Amniotic epithelial cell (primary cell): ENCODE measurements at regions not wholly inside any gene's neighbourhood (a gene's known extent, or its start where the extent isn't known, plus 50 kb on each side); places are given as distances from the start of the nearest gene placed in this dataset.
A peak's percentile ranks its signal among the peaks of the same experiment; 100 is the strongest.

Experiments
- DNase-seq: peaks from one replicate; pipeline ENCODE4 v3.0.0-alpha.2; 2010; ENCODE audit warnings: low read depth

GRCh38 chr17:72301887-72302286 lies 181.1 kb downstream of the SOX9 start:
- DNase-seq, result peak; percentile 75

GRCh38 chr17:72302735-72303134 lies 181.9 kb downstream of the SOX9 start:
- DNase-seq, result no peak

- no peak for DNase-seq
Observed at GRCh38 chr17:72303787-72304733, 183.2 kb downstream of the SOX9 start.

GRCh38 chr17:72304859-72305258 lies 184.0 kb downstream of the SOX9 start:
- no peak for DNase-seq

GRCh38 chr17:72305472-72305871 lies 184.7 kb downstream of the SOX9 start:
- peak; percentile 8 for DNase-seq

DNA sequence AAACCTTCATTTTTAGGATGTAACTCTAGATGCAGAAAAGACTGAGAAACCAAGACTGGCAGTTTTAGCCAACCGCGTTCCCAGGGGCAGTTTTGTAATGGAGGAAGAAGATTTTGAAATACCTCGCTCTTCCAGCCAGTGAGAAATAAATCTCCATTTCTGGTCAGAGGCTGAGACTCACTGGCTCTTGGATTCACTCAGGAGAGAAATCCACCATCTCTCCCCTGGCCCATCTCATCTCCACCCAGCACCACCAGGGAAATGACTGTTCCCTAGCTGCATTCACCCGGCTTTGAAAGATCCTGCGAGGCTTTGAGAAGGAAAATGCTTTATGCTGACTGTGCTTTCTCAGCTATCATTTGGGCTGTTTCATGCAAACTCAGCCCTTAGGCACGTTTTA lies 185.2 kb downstream of the SOX9 start:
- DNase-seq, result peak; percentile 78

GRCh38 chr17:72307836-72308235 lies 187.0 kb downstream of the SOX9 start:
- no peak for DNase-seq

DNA sequence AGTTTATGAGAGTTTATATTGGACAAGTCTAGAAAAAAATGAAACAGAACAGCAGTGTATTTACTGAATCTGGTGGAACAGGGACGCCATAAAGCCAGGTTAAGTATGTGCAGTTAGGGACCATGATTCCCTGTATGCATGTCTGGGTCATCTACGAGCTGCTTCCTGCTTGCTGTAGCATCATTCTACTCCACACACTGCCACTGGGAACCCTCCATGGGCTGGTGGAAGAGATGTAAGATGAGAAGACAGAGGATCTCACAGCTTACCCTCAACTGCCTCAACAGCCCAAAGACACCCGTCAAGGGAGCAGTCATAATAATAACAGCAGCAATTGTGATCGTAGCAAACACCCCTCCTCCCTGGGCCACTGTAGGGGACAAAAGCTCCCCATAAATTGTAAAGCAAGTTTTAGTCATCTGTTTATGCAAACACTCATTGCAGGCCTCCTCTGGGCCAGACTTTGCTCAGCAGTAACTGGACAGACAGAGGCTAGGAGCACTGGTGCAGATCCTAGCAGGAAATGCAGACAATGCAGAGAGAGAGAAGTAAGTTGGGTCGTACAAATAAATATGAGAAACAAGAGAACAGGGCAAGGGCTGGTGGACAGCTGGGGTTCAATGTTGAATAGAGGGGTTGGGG lies 188.0 kb downstream of the SOX9 start:
- DNase-seq, result no peak

GRCh38 chr17:72311004-72311403 lies 190.2 kb downstream of the SOX9 start:
- DNase-seq, result no peak

DNA sequence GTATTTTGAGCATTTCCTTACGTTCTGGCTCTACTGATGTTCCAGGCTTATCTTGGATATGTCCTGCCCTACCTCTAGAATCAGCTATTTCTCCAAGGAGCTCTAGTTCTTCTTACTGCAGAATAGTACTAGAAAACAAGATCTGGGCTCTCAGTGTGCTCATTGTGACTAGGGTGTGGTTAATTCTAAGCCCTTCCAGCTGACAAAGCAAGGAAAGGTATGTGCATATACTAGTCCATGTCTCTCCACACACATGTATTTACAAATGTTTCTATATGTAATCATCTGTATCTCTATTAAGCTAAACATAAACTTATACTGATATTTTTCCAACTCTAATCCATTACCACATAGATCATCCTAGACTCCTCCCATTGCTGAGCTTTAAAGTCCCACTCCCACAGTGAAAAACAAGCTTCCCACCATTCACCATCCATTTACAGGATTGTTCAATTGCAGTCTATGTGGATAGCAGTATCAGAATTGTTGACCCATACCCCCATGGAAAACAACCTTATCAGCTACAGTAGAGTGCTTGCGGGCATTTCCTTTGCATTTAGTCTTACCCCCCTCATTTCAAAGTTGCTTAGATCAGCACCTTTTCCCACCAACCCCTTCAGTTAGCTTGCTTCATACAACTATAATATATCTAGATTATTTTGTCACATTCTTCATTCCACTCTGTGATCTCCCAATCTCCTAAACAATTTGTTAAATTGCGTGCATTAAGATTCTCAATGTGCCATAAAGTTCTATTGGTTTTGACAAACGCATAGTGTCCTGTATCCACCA lies 194.5 kb downstream of the SOX9 start:
- DNase-seq, result no peak

- DNase-seq, result no peak
Observed at GRCh38 chr17:72318131-72318530, 197.3 kb downstream of the SOX9 start.

DNA sequence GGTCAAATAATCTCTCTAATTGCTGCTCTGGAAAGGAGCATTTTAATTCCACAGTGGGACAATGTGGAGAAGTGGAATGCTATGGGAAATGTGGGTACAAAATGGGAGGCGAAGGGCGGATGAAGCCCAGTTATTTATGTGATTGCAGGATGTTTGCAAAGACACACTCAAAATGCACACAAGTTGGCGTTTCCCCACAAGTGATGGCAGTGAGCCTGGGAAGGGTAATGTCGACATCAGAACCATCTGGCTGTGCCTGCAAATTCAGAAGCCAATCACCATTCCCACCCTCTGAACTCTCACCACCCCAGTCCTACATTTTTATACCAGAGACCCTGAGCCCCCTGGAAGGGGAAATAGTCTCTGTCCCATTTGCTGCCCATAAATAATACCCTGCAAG lies 201.1 kb downstream of the SOX9 start:
- no peak for DNase-seq

GRCh38 chr17:72332367-72332766 lies 211.5 kb downstream of the SOX9 start:
- peak; percentile 12 for DNase-seq

DNA sequence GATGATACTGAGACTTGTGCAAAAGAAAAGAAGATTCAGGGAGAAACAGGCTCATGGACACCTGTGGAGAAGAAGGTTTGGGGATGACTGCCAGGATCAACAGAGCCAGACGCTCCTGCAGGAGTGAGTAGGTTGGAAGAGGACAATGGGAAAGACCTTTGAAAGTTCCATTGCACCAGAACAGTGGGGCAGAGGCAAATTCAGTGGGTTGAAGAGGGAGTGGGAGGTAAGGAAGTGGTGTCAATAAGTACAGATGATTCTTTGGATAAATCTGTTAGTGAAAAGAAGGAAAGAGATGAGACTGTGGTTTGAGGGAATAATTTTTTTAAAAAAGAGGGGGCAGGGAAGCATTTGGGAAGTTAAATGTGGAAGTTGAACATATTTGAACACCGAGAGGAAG lies 212.8 kb downstream of the SOX9 start:
- no peak for DNase-seq

DNA sequence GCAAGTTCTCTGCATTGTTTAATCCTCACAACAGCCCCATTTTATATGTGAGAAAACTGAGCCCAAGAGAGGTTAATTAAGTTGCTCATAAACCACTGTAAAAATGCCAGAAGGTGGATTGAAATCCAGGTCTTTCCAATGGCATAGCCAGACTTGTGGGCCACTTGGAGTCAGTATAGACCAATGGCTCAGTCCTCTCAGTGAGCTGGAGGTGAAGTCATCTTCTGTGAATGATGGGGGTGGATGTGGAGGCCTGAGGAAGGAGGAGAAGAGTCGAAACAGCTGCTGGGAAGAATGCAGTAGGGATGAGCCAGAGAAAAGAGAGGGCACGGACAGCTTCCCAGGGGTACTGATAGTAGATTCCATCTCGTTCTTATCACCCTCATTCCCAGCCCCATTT lies 213.4 kb downstream of the SOX9 start:
- peak; percentile 69 for DNase-seq

DNA sequence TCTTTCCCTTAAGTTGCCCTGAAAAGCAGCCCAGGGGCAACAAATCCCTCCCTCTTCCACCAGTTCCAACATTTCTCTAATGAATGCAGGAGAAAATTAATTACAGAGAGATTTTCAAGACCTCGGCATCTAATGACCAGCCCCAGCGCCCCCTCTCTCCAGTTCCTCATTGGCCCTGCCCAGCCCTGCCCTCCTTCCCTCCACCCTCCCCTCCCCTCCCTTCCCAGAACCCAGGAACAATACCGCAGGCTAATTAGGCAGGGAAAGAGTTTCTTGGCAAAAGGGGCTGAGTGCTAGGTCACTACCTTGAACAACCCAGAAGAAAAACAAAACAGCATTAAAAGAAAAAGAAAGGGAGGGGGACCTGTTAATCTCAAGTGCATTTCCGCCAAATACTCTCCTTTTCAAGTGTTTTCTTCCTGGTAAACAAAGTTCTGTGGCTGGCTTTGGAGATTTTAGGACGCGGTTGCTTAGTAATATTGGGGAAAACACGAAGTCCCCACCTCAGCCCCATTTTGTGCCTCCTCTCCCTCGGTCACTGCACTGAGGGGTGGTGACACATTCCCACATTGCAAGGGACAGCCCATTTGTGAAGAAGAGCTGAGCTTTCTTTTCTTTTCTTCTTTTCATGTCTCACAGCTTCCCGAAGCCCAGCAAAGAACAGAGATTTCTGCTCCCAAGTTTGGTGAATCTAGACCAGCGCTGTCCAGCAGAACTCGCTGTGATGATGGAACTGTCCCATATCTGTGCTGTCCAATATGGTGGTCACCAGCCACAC lies 215.4 kb downstream of the SOX9 start:
- no peak for DNase-seq

- DNase-seq, result no peak
Observed at GRCh38 chr17:72336804-72337070, 215.9 kb downstream of the SOX9 start.

GRCh38 chr17:72338304-72338703 lies 217.5 kb downstream of the SOX9 start:
- no peak for DNase-seq

DNA sequence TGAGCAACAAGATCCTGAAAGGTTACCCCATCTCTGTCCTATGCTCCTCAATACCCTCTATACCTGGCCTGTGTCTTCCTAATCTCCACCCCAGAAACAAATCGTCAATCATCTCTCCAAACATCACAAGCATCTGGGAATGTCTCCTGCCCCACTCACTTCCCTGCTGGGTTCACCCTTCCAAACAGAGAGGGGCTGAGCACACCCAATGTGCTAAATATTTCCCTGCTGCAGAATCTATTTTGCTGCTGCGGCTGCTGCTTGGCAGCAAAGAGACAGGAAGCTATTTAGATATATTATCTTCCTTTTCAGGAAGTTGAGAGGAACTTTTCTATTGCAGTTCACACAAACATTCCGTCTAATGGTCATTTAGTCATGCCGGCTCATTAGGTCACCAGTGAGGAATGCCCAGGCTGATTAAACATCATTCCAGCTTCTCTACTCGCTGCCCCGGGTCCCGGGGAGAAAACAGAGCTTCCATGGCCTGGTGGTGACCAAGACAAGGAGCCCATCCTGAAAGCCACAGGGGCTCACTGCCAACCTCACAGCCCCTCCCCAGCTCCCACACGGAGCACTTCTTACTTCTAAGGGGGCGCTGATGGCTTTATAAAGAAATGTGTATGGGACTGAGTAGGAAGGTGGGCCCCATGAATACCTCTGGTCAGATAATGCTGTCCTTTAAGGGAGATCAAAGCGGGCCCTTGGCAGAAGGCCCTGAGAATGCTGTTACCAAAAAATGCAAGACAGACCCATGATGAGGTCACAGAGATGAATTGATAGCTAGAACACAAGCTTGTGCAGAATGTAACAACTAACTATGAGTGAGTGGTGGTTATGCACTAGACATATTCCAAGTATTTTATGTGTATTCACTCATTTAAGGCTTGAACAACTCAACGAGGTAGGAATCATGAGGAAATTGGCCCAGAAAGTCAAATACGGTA lies 218.3 kb downstream of the SOX9 start:
- peak; percentile 97 for DNase-seq

GRCh38 chr17:72340836-72341235 lies 220.0 kb downstream of the SOX9 start:
- no peak for DNase-seq

GRCh38 chr17:72342061-72342460 lies 221.2 kb downstream of the SOX9 start:
- no peak for DNase-seq
